Choroid plexus epithelial cell (primary cell): ENCODE measurements at regions not wholly inside any gene's neighbourhood (a gene's known extent, or its start where the extent isn't known, plus 50 kb on each side); places are given as distances from the start of the nearest gene placed in this dataset.
"Not testable (repeated sequence)": the region's sequence is repeated elsewhere in the genome, so short reads cannot be mapped to it uniquely, and the experiment has no call there.

Experiments used
- DNase-seq: peaks from one replicate; pipeline ENCODE4 v3.0.0-alpha.2; 2010; ENCODE audit warnings: low read depth
- H3K4me3 ChIP-seq: 2 replicates; pipeline ENCODE4 v1.5.1; 2011; ENCODE audit warnings: low read depth, mild to moderate bottlenecking, control low read depth, low read length, moderate library complexity
- CTCF ChIP-seq: conservative IDR thresholded peaks from 2 replicates; pipeline ENCODE4 v1.5.1; 2011; ENCODE audit warnings: low read depth, mild to moderate bottlenecking, control low read depth, inconsistent platforms, low read length, moderate library complexity

GRCh38 chr7:13751766-13752165, 237.7 kb downstream of the ETV1 start:
- no peak for TF ChIP-seq CTCF
- DNase-seq, result no peak
- H3K4me3 ChIP-seq, result no peak overlapping the region

DNA sequence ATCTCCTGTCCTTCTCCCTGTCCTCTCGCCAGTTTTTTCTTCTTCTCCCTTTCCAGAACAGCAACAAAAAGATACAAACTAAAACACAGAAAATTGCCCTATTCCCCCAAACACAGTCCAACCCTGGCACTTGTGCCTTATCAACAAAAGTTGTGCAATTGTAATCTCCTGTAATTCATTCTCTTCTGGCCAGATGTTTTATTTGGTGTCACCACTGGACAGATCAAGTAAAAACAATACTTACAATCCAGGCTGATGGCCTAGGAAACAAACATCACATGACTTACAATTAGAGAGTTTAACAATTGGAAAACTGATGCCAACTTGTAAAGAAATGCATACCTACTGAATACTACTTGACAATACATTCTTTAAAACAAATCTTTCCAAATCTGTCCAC, 231.6 kb downstream of the ETV1 start:
- no peak for DNase-seq
- no peak for TF ChIP-seq CTCF
- no peak overlapping the region for H3K4me3 ChIP-seq

DNA sequence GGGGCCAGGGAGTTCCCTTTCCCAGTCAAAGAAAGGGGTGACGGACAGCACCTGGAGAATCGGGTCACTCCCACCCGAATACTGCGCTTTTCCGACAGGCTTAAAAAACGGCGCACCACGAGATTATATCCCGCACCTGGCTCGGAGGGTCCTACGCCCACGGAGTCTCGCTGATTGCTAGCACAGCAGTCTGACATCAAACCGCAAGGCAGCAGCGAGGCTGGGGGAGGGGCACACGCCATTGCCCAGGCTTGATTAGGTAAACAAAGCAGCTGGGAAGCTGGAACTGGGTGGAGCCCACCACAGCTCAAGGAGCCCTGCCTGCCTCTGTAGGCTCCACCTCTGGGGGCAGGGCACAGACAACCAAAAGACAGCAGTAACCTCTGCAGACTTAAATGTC, 223.6 kb downstream of the ETV1 start:
- H3K4me3 ChIP-seq, DNase-seq: not testable (repeated sequence)

GRCh38 chr7:13770305-13770704, 219.2 kb downstream of the ETV1 start:
- DNase-seq, result peak; percentile 4
- no peak for TF ChIP-seq CTCF
- no peak overlapping the region for H3K4me3 ChIP-seq

DNA sequence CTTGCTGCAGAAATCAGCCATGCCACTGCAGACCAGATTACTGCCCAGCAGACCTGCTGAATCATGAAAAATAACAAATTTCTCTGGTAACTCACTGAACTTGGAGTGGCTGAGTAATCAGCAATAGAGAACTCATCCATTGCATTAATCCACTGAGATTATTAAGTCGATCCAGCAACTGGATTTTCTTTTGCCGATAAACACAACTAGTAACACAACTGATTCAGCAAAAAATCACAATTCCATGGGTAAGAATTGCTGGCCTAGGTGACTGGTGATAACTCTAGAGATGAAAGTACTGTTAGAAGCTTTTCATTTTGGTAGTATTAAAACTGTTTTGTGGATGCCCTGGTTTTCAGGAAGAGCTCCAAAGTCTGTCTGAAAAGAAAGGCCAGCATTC, 214.5 kb downstream of the ETV1 start:
- TF ChIP-seq CTCF, result no peak
- H3K4me3 ChIP-seq, result no peak overlapping the region
- DNase-seq, result no peak

- no peak for TF ChIP-seq CTCF
- no peak overlapping the region for H3K4me3 ChIP-seq
- no peak for DNase-seq
Measured at GRCh38 chr7:13777242-13777641, 212.2 kb downstream of the ETV1 start.

GRCh38 chr7:13778967-13779366, 210.5 kb downstream of the ETV1 start:
- no peak for TF ChIP-seq CTCF
- no peak for DNase-seq
- no peak overlapping the region for H3K4me3 ChIP-seq

- TF ChIP-seq CTCF, result no peak
- no peak overlapping the region for H3K4me3 ChIP-seq
- no peak for DNase-seq
Measured at GRCh38 chr7:13790611-13791010, 198.9 kb downstream of the ETV1 start.
